ENCODE measurements at regions not wholly inside any gene's neighbourhood (a gene's known extent, or its start where the extent isn't known, plus 50 kb on each side); places are given as distances from the start of the nearest gene placed in this dataset.

GRCh38 chr15:98111806-98112205, 151.3 kb downstream of the ARRDC4 start:
- Histone ChIP-seq H3K9me3 (no peaks in the 10 kb centered on the region), H3K36me3 (no peaks in the 10 kb centered on the region), H3K4me1 (no peaks in the 10 kb centered on the region), H3K27me3 (peaks cover 0 to 4% (median 0%) of the 10 kb centered on the region in 4 donors), H3K4me3 (no peak overlapping the region), H3K27ac (no peak overlapping the region)
- no peak for TF ChIP-seq POLR2A (IDR thresholded peaks at IDR 0.05)
- no peak for TF ChIP-seq CTCF (IDR thresholded peaks at IDR 0.05)
- 37 to 58% methylated on average over 3 of the region's 3 CpGs for WGBS, 2 donors
- intact Hi-C loops (cut with DNase I): no loop called here
- DNase-seq: no peak

DNA sequence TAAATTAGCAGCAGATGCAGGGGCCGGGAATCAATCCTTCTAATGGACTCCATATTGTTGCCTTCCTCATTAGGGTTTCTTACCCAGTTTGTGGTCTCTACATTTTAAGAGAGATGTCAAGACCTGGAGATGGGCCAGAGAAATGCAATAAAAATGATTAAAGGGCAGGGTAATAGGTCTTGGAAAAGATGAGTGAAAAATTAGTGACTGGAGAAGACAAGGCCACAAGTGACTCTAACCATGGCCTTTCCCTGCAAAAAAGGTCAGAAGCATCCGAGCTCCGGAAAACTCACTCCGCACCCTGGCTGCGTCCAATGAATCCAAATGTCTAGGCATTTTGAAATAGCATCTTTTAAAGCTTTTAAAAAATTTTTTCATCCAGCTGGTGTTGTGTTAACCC, 152.8 kb downstream of the ARRDC4 start:
- Histone ChIP-seq H3K27me3 (peaks cover 0 to 4% (median 0%) of the 10 kb centered on the region in 4 donors), H3K36me3 (no peaks in the 10 kb centered on the region), H3K9me3 (no peaks in the 10 kb centered on the region), H3K4me1 (no peaks in the 10 kb centered on the region), H3K27ac (no peak overlapping the region), H3K4me3 (no peak overlapping the region)
- no peak for DNase-seq
- TF ChIP-seq CTCF (IDR thresholded peaks at IDR 0.05): no peak
- no peak for TF ChIP-seq POLR2A (IDR thresholded peaks at IDR 0.05)
- 79 to 89% methylated on average over 5 of the region's 5 CpGs for WGBS, 2 donors
- intact Hi-C loops (cut with DNase I): no loop called here

DNA sequence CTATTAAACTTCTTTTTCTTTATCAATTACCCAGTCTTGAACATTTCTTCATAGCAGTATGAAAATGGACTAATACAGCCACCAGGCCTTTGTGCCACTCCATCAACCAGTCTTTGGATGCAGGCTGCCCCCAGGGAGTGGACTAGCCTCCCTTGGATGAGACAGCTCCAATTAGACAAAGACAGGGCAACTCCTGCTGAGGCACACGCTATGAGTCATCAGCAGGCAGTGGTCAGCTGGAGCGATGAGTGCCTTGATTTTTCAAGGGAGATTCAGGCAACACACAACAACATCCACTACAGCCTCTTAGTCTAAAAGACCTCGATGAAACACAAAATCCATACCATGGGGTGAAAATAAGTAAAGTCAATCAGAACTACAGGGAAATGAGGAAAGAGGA, 160.1 kb downstream of the ARRDC4 start:
- TF ChIP-seq CTCF (IDR thresholded peaks at IDR 0.05): no peak
- no peak for TF ChIP-seq POLR2A (IDR thresholded peaks at IDR 0.05)
- intact Hi-C loops (cut with DNase I): no loop called here
- WGBS, 2 donors: 73 to 75% methylated on average over 1 to 3 of the region's 3 CpGs
- Histone ChIP-seq H3K4me1 (peaks cover 0 to 10% (median 0%) of the 10 kb centered on the region in 3 donors), H3K4me3 (no peak overlapping the region), H3K27ac (no peak overlapping the region), H3K9me3 (no peaks in the 10 kb centered on the region), H3K27me3 (no peaks in the 10 kb centered on the region), H3K36me3 (no peaks in the 10 kb centered on the region)
- no peak for DNase-seq

- intact Hi-C loops (cut with DNase I): no loop called here
- no peak for DNase-seq
- Histone ChIP-seq H3K9me3 (no peaks in the 10 kb centered on the region), H3K27me3 (no peaks in the 10 kb centered on the region), H3K4me3 (no peak overlapping the region), H3K36me3 (no peaks in the 10 kb centered on the region), H3K27ac (no peak overlapping the region), H3K4me1 (peaks cover 0 to 10% (median 0%) of the 10 kb centered on the region in 3 donors)
- 50 to 74% methylated on average over 5 of the region's 5 CpGs for WGBS, 2 donors
- TF ChIP-seq POLR2A (IDR thresholded peaks at IDR 0.05) (no peak), CTCF (IDR thresholded peaks at IDR 0.05) (no peak)
Measured at GRCh38 chr15:98121536-98121935, 161.0 kb downstream of the ARRDC4 start.

GRCh38 chr15:98121957-98122356, 161.5 kb downstream of the ARRDC4 start:
- H3K9me3 ChIP-seq: no peaks in the 10 kb centered on the region
- intact Hi-C loops (cut with DNase I): no loop called here
- no peak for TF ChIP-seq POLR2A (IDR thresholded peaks at IDR 0.05)
- no peak for TF ChIP-seq CTCF (IDR thresholded peaks at IDR 0.05)
- 61 to 75% methylated on average over 3 of the region's 3 CpGs for WGBS, 2 donors
- DNase-seq: no peak
- H3K36me3 ChIP-seq: no peaks in the 10 kb centered on the region
- H3K27me3 ChIP-seq: no peaks in the 10 kb centered on the region
- H3K4me3 ChIP-seq: no peak overlapping the region
- peaks cover 0 to 10% (median 0%) of the 10 kb centered on the region in 3 donors for H3K4me1 ChIP-seq
- no peak overlapping the region for H3K27ac ChIP-seq

Measured in esophagus squamous epithelium (tissue), 5 donors.